Kidney epithelial cell (primary cell): ENCODE measurements at regions not wholly inside any gene's neighbourhood (a gene's known extent, or its start where the extent isn't known, plus 50 kb on each side); places are given as distances from the start of the nearest gene placed in this dataset.

Source experiments
- DNase-seq: peaks from one replicate; pipeline ENCODE4 v3.0.0-alpha.2; 2010; ENCODE audit warnings: low read depth
- H3K27me3 ChIP-seq: 2 replicates; pipeline ENCODE4 v1.6.0; 2011; ENCODE audit warnings: low read length; ENCODE audit not compliant: control insufficient read depth, insufficient read depth
- H3K36me3 ChIP-seq: 2 replicates; pipeline ENCODE4 v1.5.1; 2011; ENCODE audit warnings: low read length; ENCODE audit not compliant: control insufficient read depth, insufficient read depth
- H3K4me3 ChIP-seq: 2 replicates; pipeline ENCODE4 v1.5.1; 2011; ENCODE audit warnings: low read depth, mild to moderate bottlenecking, control low read depth, low read length
- TF ChIP-seq, protein P1 (sequence below): IDR thresholded peaks from 2 replicates; pipeline ENCODE4 v1.5.1; 2011; ENCODE audit warnings: mild to moderate bottlenecking, moderate library complexity, low read length, control low read depth, inconsistent platforms; ENCODE audit not compliant: insufficient read depth, poor library complexity, severe bottlenecking

DNA sequence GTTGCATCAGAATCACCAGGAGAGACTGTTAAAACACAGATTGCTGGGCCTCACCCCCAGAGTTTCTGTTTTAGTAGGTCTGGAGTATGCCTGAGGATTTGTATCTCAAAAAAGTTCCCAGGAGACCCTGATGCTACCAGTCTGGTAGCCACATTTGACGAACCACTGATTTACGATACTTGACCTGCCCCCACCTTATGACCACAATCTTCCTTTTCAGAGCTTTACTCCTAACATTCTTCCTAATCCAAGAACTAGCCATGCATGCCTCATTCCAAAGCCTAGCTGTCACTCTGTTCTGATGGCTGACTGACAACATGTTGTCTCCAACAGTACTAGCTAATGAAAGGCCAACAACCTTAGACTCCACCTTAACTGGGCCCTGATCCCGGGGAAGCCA is 191.4 kb downstream of the MBD2 start:
- H3K36me3 ChIP-seq, result no peaks in the 10 kb centered on the region
- no peaks in the 10 kb centered on the region for H3K27me3 ChIP-seq
- no peak overlapping the region for H3K4me3 ChIP-seq
- TF ChIP-seq, protein P1, sequence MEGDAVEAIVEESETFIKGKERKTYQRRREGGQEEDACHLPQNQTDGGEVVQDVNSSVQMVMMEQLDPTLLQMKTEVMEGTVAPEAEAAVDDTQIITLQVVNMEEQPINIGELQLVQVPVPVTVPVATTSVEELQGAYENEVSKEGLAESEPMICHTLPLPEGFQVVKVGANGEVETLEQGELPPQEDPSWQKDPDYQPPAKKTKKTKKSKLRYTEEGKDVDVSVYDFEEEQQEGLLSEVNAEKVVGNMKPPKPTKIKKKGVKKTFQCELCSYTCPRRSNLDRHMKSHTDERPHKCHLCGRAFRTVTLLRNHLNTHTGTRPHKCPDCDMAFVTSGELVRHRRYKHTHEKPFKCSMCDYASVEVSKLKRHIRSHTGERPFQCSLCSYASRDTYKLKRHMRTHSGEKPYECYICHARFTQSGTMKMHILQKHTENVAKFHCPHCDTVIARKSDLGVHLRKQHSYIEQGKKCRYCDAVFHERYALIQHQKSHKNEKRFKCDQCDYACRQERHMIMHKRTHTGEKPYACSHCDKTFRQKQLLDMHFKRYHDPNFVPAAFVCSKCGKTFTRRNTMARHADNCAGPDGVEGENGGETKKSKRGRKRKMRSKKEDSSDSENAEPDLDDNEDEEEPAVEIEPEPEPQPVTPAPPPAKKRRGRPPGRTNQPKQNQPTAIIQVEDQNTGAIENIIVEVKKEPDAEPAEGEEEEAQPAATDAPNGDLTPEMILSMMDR, result no peak
- peak; percentile 53 for DNase-seq

DNA sequence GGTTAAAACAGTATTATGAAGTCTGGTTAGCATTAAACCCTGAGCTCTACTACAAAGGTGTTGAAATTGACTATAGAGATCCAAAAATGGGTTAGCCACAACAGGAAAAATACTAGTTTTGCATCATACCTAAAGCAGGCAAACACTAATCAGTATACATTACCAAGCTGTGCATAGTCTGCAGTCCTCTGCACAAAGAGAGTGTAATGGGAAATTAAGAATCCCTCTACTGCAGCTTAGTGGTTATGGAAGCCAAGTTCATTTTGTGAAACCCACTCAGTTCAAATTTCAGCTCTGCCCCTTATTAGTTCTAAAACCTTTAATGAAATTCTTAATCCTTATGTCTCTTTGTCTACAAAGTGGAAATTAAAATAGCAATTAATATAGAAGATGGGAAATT is 192.1 kb downstream of the MBD2 start:
- H3K36me3 ChIP-seq, result no peaks in the 10 kb centered on the region
- DNase-seq, result no peak
- H3K4me3 ChIP-seq, result no peak overlapping the region
- TF ChIP-seq, protein P1, result no peak
- H3K27me3 ChIP-seq, result no peaks in the 10 kb centered on the region

DNA sequence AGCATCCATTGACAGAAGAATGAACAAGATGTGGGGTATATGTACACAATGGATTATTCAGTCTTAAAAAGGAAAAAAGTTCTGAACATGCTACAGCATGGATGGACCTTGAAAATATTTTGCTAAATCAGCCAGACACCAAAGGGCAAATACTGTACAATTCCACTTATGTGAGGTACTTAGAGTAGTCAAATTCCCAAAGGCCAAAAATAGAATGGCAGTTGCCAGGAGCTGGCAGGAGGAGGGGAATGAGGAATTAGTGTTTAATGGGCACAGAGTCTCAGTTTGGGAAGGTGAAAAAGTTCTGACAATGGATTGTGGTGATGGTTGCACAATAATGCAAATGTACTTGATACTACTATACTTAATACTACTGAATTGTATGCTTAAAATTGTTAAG is 193.2 kb downstream of the MBD2 start:
- no peak overlapping the region for H3K4me3 ChIP-seq
- no peaks in the 10 kb centered on the region for H3K36me3 ChIP-seq
- TF ChIP-seq, protein P1, result no peak
- no peak for DNase-seq
- H3K27me3 ChIP-seq, result no peaks in the 10 kb centered on the region

DNA sequence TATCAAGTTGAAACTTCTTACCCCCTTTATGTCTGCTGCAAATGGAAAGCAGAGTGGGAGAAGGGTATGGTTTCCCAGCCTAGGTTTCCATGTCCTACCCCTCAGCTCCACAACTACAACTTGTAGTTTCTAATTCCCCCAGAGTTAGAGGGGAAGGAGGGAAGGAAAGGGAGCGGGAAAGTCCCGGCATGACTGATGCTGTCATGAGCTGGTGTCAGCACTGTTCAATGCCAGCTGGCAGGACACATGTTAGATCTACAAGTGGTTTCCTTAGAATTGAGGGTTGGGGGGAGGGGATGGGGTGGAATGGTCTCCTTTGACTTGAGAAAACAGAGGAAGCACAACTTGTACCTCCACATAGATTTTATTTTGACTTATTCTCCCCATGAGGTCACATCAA is 194.0 kb downstream of the MBD2 start:
- DNase-seq, result no peak
- H3K27me3 ChIP-seq, result no peaks in the 10 kb centered on the region
- TF ChIP-seq, protein P1, result no peak
- no peak overlapping the region for H3K4me3 ChIP-seq
- no peaks in the 10 kb centered on the region for H3K36me3 ChIP-seq

DNA sequence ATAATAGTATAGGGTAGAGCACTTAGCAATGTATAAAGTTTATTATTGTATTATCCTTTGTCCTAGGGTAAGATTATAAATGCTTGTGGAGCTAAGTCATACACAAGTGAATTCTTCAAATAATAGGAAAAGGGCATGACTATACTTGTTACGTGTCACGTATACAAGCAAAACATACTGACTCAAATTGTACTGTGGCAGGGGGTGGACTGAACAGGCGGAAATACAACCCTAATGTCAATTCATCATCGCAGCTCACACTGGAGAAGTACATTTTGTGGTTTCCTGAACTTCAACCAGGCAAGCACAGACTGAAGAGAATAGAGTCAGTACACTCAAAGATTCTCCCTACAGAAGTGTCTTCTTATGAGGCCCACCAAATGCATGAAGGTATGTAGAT is 201.0 kb downstream of the MBD2 start:
- H3K27me3 ChIP-seq, result no peaks in the 10 kb centered on the region
- DNase-seq, result no peak
- H3K36me3 ChIP-seq, result no peaks in the 10 kb centered on the region
- TF ChIP-seq, protein P1, result no peak
- H3K4me3 ChIP-seq, result no peak overlapping the region

DNA sequence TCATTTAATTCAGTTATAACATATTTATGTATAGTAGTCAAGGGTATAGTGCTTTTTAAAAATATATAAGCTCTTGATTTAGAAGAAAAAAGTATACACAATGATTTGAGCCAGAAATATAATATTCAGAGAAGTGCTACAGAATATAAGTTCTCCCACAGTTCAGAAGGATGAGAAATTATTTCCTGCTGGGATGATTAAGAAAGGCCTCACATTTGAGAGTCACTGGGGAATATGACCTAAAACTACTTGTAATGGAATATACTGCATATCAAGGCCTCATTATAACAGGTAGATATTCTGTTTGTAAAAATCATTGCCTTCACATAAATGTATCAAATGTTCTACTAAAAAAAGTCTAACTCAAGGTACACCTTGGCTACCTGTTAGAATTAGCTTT is 203.5 kb downstream of the MBD2 start:
- TF ChIP-seq, protein P1, result no peak
- no peaks in the 10 kb centered on the region for H3K27me3 ChIP-seq
- H3K4me3 ChIP-seq, result no peak overlapping the region
- no peak for DNase-seq
- H3K36me3 ChIP-seq, result no peaks in the 10 kb centered on the region
